HepG2 (cell line): ENCODE measurements at regions not wholly inside any gene's neighbourhood (a gene's known extent, or its start where the extent isn't known, plus 50 kb on each side); places are given as distances from the start of the nearest gene placed in this dataset.
A peak's percentile ranks its signal among the peaks of the same experiment; 100 is the strongest.

Experiments
- FOXA3 ChIP-seq: IDR thresholded peaks from 2 replicates; pipeline ENCODE4 v1.6.1; 2016; ENCODE audit warnings: missing genetic modification reagents, missing compliant biosample characterization
- FOXJ3 ChIP-seq: sonication (generic); formaldehyde crosslinking; IDR thresholded peaks from 2 replicates; pipeline ENCODE4 v1.4.0; 2020; ENCODE audit warnings: missing genetic modification reagents, mild to moderate bottlenecking, borderline replicate concordance
- GATAD2A ChIP-seq: IDR thresholded peaks from 2 replicates; pipeline ENCODE4 v1.6.1; 2016
- GTF3A ChIP-seq: sonication (generic); formaldehyde crosslinking; conservative IDR thresholded peaks from 2 replicates; pipeline ENCODE4 v1.4.0; 2020; ENCODE audit warnings: mild to moderate bottlenecking, missing genetic modification reagents
- HIVEP1 ChIP-seq: sonication (generic); formaldehyde crosslinking; IDR thresholded peaks from 2 replicates; pipeline ENCODE4 v1.4.0; 2020; ENCODE audit warnings: mild to moderate bottlenecking, missing genetic modification reagents
- HMG20B ChIP-seq: conservative IDR thresholded peaks from 2 replicates; pipeline ENCODE4 v1.6.1; 2016; ENCODE audit warnings: missing genetic modification reagents, missing compliant biosample characterization
- HOXA3 ChIP-seq: sonication (generic); formaldehyde crosslinking; IDR thresholded peaks from 2 replicates; pipeline ENCODE4 v1.5.0; 2020; ENCODE audit warnings: missing genetic modification reagents
- ISL2 ChIP-seq: sonication (generic); formaldehyde crosslinking; IDR thresholded peaks from 2 replicates; pipeline ENCODE4 v1.5.0; 2020; ENCODE audit warnings: missing genetic modification reagents
- MIXL1 ChIP-seq: IDR thresholded peaks from 2 replicates; pipeline ENCODE4 v1.6.1; 2016
- NR2C2 ChIP-seq: sonication (generic); formaldehyde crosslinking; IDR thresholded peaks from 2 replicates; pipeline ENCODE4 v1.4.0; 2020; ENCODE audit warnings: missing genetic modification reagents, mild to moderate bottlenecking, moderate library complexity, borderline replicate concordance
- PPARG ChIP-seq: conservative IDR thresholded peaks from 2 replicates; pipeline ENCODE4 v1.6.1; 2016; ENCODE audit warnings: missing biosample characterization, missing genetic modification reagents
- REXO4 ChIP-seq: sonication (generic); formaldehyde crosslinking; IDR thresholded peaks from 2 replicates; pipeline ENCODE4 v1.8.0; 2022; ENCODE audit warnings: missing genetic modification reagents, mild to moderate bottlenecking, borderline replicate concordance
- SMAD9 ChIP-seq: sonication (generic); formaldehyde crosslinking; IDR thresholded peaks from 2 replicates; pipeline ENCODE4 v1.5.1; 2020; ENCODE audit warnings: mild to moderate bottlenecking, missing genetic modification reagents
- TCF7 ChIP-seq: sonication (generic); IDR thresholded peaks from 2 replicates; pipeline ENCODE4 v1.6.1; 2016; ENCODE audit warnings: antibody characterized with exemption, low read depth
- ZMYM2 ChIP-seq: sonication (generic); formaldehyde crosslinking; IDR thresholded peaks from 2 replicates; pipeline ENCODE4 v1.8.0; 2022; ENCODE audit warnings: mild to moderate bottlenecking, missing genetic modification reagents
- ZNF232 ChIP-seq: sonication (generic); formaldehyde crosslinking; IDR thresholded peaks from 2 replicates; pipeline ENCODE4 v1.4.0; 2020; ENCODE audit warnings: missing genetic modification reagents, borderline replicate concordance
- ZNF282 ChIP-seq: fragments of 450-650 bp; IDR thresholded peaks from 2 replicates; pipeline ENCODE4 v1.6.1; 2018; ENCODE audit not compliant: partially characterized antibody
- ZNF383 ChIP-seq: sonication (generic); formaldehyde crosslinking; IDR thresholded peaks from 2 replicates; pipeline ENCODE4 v1.4.0; 2020; ENCODE audit warnings: missing genetic modification reagents, mild to moderate bottlenecking, borderline replicate concordance
- TF ChIP-seq, protein P1 (sequence below): IDR thresholded peaks from 2 replicates; pipeline ENCODE4 v1.4.0; 2020; ENCODE audit warnings: mild to moderate bottlenecking, missing genetic modification reagents
- TF ChIP-seq, protein P2 (sequence below): sonication (generic); formaldehyde crosslinking; IDR thresholded peaks from 2 replicates; pipeline ENCODE4 v1.4.0; 2020; ENCODE audit warnings: missing genetic modification reagents, low read depth, mild to moderate bottlenecking, borderline replicate concordance
- TF ChIP-seq, protein P3 (sequence below): sonication (generic); formaldehyde crosslinking; IDR thresholded peaks from 2 replicates; pipeline ENCODE4 v1.9.0; 2021; ENCODE audit warnings: mild to moderate bottlenecking, missing genetic modification reagents

DNA sequence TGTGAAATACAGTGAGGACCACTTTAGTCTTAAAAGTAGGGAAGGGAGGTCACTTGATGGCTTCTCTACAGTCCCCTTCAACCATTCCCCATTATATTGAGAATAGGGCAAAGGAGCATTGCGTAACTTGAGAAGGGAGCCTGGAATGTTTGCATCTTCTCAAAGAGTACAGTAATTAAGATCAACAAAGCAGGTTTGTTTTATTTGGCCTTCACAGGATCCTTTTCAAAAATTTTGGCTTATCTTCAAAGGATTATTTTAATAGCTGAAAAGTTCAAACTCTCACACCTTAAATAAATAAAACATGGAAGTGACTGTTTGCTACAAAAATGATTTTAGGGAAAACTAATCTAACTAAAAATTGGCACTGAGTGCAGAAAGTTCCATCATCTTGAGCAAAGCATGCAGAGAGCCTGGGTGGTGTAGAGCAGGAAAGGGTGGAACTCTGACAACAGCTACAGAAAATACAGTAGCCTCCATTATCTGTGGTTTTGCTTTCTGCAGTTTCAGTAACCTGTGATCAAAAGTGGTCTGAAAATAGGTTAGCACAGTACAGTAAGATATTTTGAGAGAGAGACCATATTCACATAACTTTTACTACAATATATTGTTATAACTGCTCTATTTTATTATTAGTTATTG lies 214.0 kb downstream of the MDFIC start (continued):
- TF ChIP-seq, protein P1, sequence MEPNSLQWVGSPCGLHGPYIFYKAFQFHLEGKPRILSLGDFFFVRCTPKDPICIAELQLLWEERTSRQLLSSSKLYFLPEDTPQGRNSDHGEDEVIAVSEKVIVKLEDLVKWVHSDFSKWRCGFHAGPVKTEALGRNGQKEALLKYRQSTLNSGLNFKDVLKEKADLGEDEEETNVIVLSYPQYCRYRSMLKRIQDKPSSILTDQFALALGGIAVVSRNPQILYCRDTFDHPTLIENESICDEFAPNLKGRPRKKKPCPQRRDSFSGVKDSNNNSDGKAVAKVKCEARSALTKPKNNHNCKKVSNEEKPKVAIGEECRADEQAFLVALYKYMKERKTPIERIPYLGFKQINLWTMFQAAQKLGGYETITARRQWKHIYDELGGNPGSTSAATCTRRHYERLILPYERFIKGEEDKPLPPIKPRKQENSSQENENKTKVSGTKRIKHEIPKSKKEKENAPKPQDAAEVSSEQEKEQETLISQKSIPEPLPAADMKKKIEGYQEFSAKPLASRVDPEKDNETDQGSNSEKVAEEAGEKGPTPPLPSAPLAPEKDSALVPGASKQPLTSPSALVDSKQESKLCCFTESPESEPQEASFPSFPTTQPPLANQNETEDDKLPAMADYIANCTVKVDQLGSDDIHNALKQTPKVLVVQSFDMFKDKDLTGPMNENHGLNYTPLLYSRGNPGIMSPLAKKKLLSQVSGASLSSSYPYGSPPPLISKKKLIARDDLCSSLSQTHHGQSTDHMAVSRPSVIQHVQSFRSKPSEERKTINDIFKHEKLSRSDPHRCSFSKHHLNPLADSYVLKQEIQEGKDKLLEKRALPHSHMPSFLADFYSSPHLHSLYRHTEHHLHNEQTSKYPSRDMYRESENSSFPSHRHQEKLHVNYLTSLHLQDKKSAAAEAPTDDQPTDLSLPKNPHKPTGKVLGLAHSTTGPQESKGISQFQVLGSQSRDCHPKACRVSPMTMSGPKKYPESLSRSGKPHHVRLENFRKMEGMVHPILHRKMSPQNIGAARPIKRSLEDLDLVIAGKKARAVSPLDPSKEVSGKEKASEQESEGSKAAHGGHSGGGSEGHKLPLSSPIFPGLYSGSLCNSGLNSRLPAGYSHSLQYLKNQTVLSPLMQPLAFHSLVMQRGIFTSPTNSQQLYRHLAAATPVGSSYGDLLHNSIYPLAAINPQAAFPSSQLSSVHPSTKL (CRISPR knock-in tag), result peak; percentile 67; the same call in 1 of the 2 replicates
- TF ChIP-seq ZNF383 (no peak), HIVEP1 (no peak), SMAD9 (CRISPR knock-in tag) (no peak), HOXA3 (no peak), TCF7 (peak; percentile 45; the same call in 1 of the 2 replicates), GATAD2A (no peak), HMG20B (CRISPR knock-in tag) (no peak), REXO4 (CRISPR knock-in tag) (no peak), PPARG (CRISPR knock-in tag) (peak; percentile 19; the same call in 1 of the 2 replicates), ZNF232 (no peak), FOXA3 (CRISPR knock-in tag) (0 out of 2 replicates have a peak, but pooled peaks have one; percentile 42), ZMYM2 (CRISPR knock-in tag) (no peak), FOXJ3 (peak; percentile 77; the same call in 1 of the 2 replicates), MIXL1 (CRISPR knock-in tag) (no peak), NR2C2 (CRISPR knock-in tag) (no peak), ZNF282 (no peak), ISL2 (CRISPR knock-in tag) (peak; percentile 95), GTF3A (CRISPR knock-in tag) (no peak)
- TF ChIP-seq, protein P2, sequence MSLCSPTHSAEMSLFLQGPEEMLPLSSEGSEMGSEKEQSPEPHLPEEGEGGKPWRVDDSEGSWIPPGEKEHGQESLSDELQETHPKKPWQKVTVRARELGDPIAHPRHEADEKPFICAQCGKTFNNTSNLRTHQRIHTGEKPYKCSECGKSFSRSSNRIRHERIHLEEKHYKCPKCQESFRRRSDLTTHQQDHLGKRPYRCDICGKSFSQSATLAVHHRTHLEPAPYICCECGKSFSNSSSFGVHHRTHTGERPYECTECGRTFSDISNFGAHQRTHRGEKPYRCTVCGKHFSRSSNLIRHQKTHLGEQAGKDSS (CRISPR knock-in tag), result no peak
- TF ChIP-seq, protein P3, sequence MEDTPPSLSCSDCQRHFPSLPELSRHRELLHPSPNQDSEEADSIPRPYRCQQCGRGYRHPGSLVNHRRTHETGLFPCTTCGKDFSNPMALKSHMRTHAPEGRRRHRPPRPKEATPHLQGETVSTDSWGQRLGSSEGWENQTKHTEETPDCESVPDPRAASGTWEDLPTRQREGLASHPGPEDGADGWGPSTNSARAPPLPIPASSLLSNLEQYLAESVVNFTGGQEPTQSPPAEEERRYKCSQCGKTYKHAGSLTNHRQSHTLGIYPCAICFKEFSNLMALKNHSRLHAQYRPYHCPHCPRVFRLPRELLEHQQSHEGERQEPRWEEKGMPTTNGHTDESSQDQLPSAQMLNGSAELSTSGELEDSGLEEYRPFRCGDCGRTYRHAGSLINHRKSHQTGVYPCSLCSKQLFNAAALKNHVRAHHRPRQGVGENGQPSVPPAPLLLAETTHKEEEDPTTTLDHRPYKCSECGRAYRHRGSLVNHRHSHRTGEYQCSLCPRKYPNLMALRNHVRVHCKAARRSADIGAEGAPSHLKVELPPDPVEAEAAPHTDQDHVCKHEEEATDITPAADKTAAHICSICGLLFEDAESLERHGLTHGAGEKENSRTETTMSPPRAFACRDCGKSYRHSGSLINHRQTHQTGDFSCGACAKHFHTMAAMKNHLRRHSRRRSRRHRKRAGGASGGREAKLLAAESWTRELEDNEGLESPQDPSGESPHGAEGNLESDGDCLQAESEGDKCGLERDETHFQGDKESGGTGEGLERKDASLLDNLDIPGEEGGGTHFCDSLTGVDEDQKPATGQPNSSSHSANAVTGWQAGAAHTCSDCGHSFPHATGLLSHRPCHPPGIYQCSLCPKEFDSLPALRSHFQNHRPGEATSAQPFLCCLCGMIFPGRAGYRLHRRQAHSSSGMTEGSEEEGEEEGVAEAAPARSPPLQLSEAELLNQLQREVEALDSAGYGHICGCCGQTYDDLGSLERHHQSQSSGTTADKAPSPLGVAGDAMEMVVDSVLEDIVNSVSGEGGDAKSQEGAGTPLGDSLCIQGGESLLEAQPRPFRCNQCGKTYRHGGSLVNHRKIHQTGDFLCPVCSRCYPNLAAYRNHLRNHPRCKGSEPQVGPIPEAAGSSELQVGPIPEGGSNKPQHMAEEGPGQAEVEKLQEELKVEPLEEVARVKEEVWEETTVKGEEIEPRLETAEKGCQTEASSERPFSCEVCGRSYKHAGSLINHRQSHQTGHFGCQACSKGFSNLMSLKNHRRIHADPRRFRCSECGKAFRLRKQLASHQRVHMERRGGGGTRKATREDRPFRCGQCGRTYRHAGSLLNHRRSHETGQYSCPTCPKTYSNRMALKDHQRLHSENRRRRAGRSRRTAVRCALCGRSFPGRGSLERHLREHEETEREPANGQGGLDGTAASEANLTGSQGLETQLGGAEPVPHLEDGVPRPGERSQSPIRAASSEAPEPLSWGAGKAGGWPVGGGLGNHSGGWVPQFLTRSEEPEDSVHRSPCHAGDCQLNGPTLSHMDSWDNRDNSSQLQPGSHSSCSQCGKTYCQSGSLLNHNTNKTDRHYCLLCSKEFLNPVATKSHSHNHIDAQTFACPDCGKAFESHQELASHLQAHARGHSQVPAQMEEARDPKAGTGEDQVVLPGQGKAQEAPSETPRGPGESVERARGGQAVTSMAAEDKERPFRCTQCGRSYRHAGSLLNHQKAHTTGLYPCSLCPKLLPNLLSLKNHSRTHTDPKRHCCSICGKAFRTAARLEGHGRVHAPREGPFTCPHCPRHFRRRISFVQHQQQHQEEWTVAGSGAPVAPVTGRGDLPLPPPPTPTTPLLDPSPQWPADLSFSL (CRISPR knock-in tag), result no peak
